H1 (cell line): ENCODE measurements at regions not wholly inside any gene's neighbourhood (a gene's known extent, or its start where the extent isn't known, plus 50 kb on each side); places are given as distances from the start of the nearest gene placed in this dataset.

ENCODE experiments used
- CTCF ChIA-PET: fragments of 300-600 bp; sonication (Branson Sonifier 250); formaldehyde crosslinking; loops from one replicate; lab custom pipeline; 2021; ENCODE audit not compliant: partially characterized antibody; lab: Charles Lee
- POLR2A ChIA-PET: fragments of 300-600 bp; sonication (Branson Sonifier 250); formaldehyde crosslinking; loops from one replicate; lab custom pipeline; 2021; ENCODE audit warnings: inconsistent platforms; ENCODE audit not compliant: partially characterized antibody; lab: Charles Lee
- DNase-seq, 2 experiments: peaks; one replicate each; pipeline versions ENCODE4 v3.0.0 to v3.0.0-alpha.2; 2010 to 2022; ENCODE audit warnings: low spot score in 2 of 2, low read depth in 1 of 2, mixed read lengths in 1 of 2
- FAIRE-seq: peaks from 2 replicates; lab custom pipeline; 2011; peaks lifted over from hg19 to GRCh38; lab: Jason Lieb, UNC
- H2AFZ ChIP-seq: 2 replicates; pipeline ENCODE4 v1.8.1; 2012; ENCODE audit warnings: low read length, inconsistent platforms
- H2AK5ac ChIP-seq: 2 replicates; pipeline ENCODE4 v1.6.1; 2013; ENCODE audit warnings: low read depth, low read length
- H2BK120ac ChIP-seq: replicated peaks from 2 replicates; pipeline ENCODE3; 2013; ENCODE audit warnings: low read depth, low read length, inconsistent platforms
- H2BK12ac ChIP-seq: 2 replicates; pipeline ENCODE4 v1.6.1; 2013; ENCODE audit warnings: low read depth, low read length
- H2BK15ac ChIP-seq: 2 replicates; pipeline ENCODE4 v1.6.1; 2013; ENCODE audit warnings: low read length
- H2BK20ac ChIP-seq: 2 replicates; pipeline ENCODE4 v1.6.1; 2013; ENCODE audit warnings: low read length
- H2BK5ac ChIP-seq: 2 replicates; pipeline ENCODE4 v1.6.1; 2013; ENCODE audit warnings: low read depth, low read length
- H3K14ac ChIP-seq: 2 replicates; pipeline ENCODE4 v1.6.1; 2013; ENCODE audit warnings: inconsistent platforms; ENCODE audit not compliant: insufficient read length
- H3K18ac ChIP-seq: 2 replicates; pipeline ENCODE4 v1.6.1; 2013; ENCODE audit warnings: low read length; ENCODE audit errors: extremely low read depth
- H3K23ac ChIP-seq: 2 replicates; pipeline ENCODE4 v1.6.1; 2013; ENCODE audit warnings: inconsistent platforms; ENCODE audit not compliant: insufficient read length
- H3K23me2 ChIP-seq: 2 replicates; pipeline ENCODE4 v1.6.1; 2013; ENCODE audit warnings: low read depth, low read length
- H3K27ac ChIP-seq: 2 replicates; pipeline ENCODE4 v1.6.1; 2011; ENCODE audit warnings: low read depth, low read length, inconsistent platforms
- H3K27me3 ChIP-seq, 4 experiments: replicated peaks in 1 of 4; 1 replicate in 1 of 4; 2 replicates in 3 of 4; pipeline versions ENCODE4 v1.6.1 to v1.8.1; 2011 to 2013; ENCODE audit warnings: low read length in 3 of 4, mild to moderate bottlenecking in 3 of 4, inconsistent platforms in 2 of 4, mixed read lengths in 2 of 4, moderate library complexity in 1 of 4; ENCODE audit not compliant: control insufficient read depth in 3 of 4, insufficient read depth in 3 of 4; ENCODE audit errors: extremely low read depth in 1 of 4
- H3K36me3 ChIP-seq, 4 experiments: 2 replicates each; pipeline versions ENCODE4 v1.6.1 to v1.8.1; 2011 to 2013; ENCODE audit warnings: mild to moderate bottlenecking in 4 of 4, low read length in 3 of 4, moderate library complexity in 2 of 4, control low read depth in 1 of 4, inconsistent platforms in 1 of 4; ENCODE audit not compliant: insufficient read depth in 4 of 4, control insufficient read depth in 2 of 4
- H3K4ac ChIP-seq: replicated peaks from 2 replicates; pipeline ENCODE3; 2013; ENCODE audit warnings: low read length, low read depth, mixed read lengths, inconsistent platforms; ENCODE audit not compliant: insufficient read length
- H3K4me1 ChIP-seq, 4 experiments: replicated peaks in 1 of 4; 1 replicate in 1 of 4; 2 replicates in 3 of 4; pipeline versions ENCODE4 v1.6.1 to v1.8.1; 2011 to 2013; ENCODE audit warnings: low read length in 3 of 4, inconsistent platforms in 2 of 4, mixed read lengths in 1 of 4; ENCODE audit not compliant: insufficient read depth in 4 of 4, control insufficient read depth in 3 of 4
- H3K4me2 ChIP-seq, 2 experiments: 2 replicates each; pipeline versions ENCODE4 v1.6.1 to v1.8.1; 2011 to 2013; ENCODE audit warnings: low read depth in 2 of 2, low read length in 2 of 2, control low read depth in 1 of 2, inconsistent platforms in 1 of 2, mild to moderate bottlenecking in 1 of 2; ENCODE audit not compliant: insufficient read depth in 1 of 2
- H3K4me3 ChIP-seq, 4 experiments: fragments of 200-600, 300-600 bp in 1 of 4; sonication (generic), shearing (Covaris generic), sonication (Bioruptor Twin) in 1 of 4; 2 replicates each; pipeline versions ENCODE4 v1.5.1 to v1.8.1; 2011 to 2016; ENCODE audit warnings: low read length in 4 of 4, low read depth in 3 of 4, control low read depth in 2 of 4, inconsistent platforms in 2 of 4, mild to moderate bottlenecking in 2 of 4, mixed read lengths in 1 of 4, moderate library complexity in 1 of 4; ENCODE audit not compliant: insufficient read depth in 2 of 4; ENCODE audit errors: extremely low read depth in 1 of 4
- H3K56ac ChIP-seq: replicated peaks from 2 replicates; pipeline ENCODE3; 2013; ENCODE audit warnings: low read depth, mild to moderate bottlenecking, mixed read lengths, low read length, inconsistent platforms; ENCODE audit not compliant: insufficient read length
- H3K79me1 ChIP-seq: 2 replicates; pipeline ENCODE4 v1.6.1; 2013; ENCODE audit warnings: low read depth, low read length, control low read depth
- H3K79me2 ChIP-seq, 2 experiments: 2 replicates each; pipeline versions ENCODE4 v1.6.1 to v1.8.1; 2012 to 2013; ENCODE audit warnings: low read length in 2 of 2, mild to moderate bottlenecking in 2 of 2, inconsistent platforms in 1 of 2; ENCODE audit not compliant: insufficient read depth in 2 of 2, control insufficient read depth in 1 of 2
- H3K9ac ChIP-seq, 4 experiments: replicated peaks in 1 of 4; 1 replicate in 1 of 4; 2 replicates in 3 of 4; pipeline versions ENCODE4 v1.6.1 to v1.8.1; 2011 to 2013; ENCODE audit warnings: low read depth in 3 of 4, low read length in 3 of 4, control low read depth in 2 of 4, mild to moderate bottlenecking in 2 of 4, moderate library complexity in 2 of 4, inconsistent platforms in 1 of 4; ENCODE audit errors: extremely low read depth in 1 of 4
- H3K9me3 ChIP-seq, 2 experiments: 2 replicates each; pipeline versions ENCODE4 v1.6.1 to v1.8.1; 2012 to 2013; ENCODE audit warnings: mild to moderate bottlenecking in 2 of 2, moderate library complexity in 2 of 2, control low read depth in 1 of 2, inconsistent platforms in 1 of 2, low read depth in 1 of 2, low read length in 1 of 2, mixed read lengths in 1 of 2; ENCODE audit not compliant: insufficient read depth in 2 of 2
- H4K20me1 ChIP-seq, 2 experiments: replicated peaks in 1 of 2; 2 replicates each; pipeline versions ENCODE3 to v1.8.1; 2011 to 2013; ENCODE audit warnings: inconsistent platforms in 2 of 2, low read length in 2 of 2, mild to moderate bottlenecking in 1 of 2; ENCODE audit not compliant: insufficient read depth in 2 of 2, control insufficient read depth in 1 of 2
- H4K5ac ChIP-seq: 2 replicates; pipeline ENCODE4 v1.6.1; 2013; ENCODE audit warnings: low read length, low read depth, mixed read lengths, inconsistent platforms; ENCODE audit not compliant: insufficient read length
- H4K8ac ChIP-seq: 2 replicates; pipeline ENCODE4 v1.8.0; 2013; ENCODE audit warnings: mild to moderate bottlenecking, moderate library complexity, low read length, inconsistent platforms; ENCODE audit not compliant: insufficient read depth; ENCODE audit errors: extremely low read depth
- H4K91ac ChIP-seq: replicated peaks from 2 replicates; pipeline ENCODE3; 2013; ENCODE audit warnings: low read length, mixed read lengths, inconsistent platforms; ENCODE audit not compliant: insufficient read length
- ASH2L ChIP-seq: fragments of 200-600, 300-600 bp; sonication (generic); IDR thresholded peaks from one replicate; pipeline ENCODE4 v1.7.1; 2017; ENCODE audit warnings: low read length
- BCL11A ChIP-seq, 2 experiments: IDR thresholded peaks; one replicate each; pipeline ENCODE4 v1.6.1; 2011; ENCODE audit warnings: low read depth in 2 of 2, low read length in 2 of 2, mild to moderate bottlenecking in 2 of 2
- CTBP2 ChIP-seq: IDR thresholded peaks from 2 replicates; pipeline ENCODE4 v1.7.0; 2011; ENCODE audit warnings: borderline replicate concordance, mild to moderate bottlenecking, moderate library complexity, mixed read lengths, low read length; ENCODE audit not compliant: insufficient read depth, insufficient read length
- EP300 ChIP-seq, 2 experiments: IDR thresholded peaks; 1 replicate in 1 of 2; 2 replicates in 1 of 2; pipeline ENCODE4 v1.6.1; 2011 to 2012; ENCODE audit warnings: low read depth in 2 of 2, low read length in 2 of 2, mild to moderate bottlenecking in 2 of 2, borderline replicate concordance in 1 of 2, inconsistent platforms in 1 of 2, moderate library complexity in 1 of 2
- FOSL1 ChIP-seq: IDR thresholded peaks from 2 replicates; pipeline ENCODE4 v1.6.1; 2011; ENCODE audit warnings: mild to moderate bottlenecking, low read depth, low read length, moderate library complexity; ENCODE audit not compliant: insufficient read depth
- GABPA ChIP-seq: IDR thresholded peaks from 2 replicates; pipeline ENCODE4 v1.6.1; 2011; ENCODE audit warnings: mild to moderate bottlenecking, low read length, moderate library complexity, borderline replicate concordance; ENCODE audit not compliant: insufficient read depth
- NANOG ChIP-seq: IDR thresholded peaks from 2 replicates; pipeline ENCODE4 v1.6.1; 2011; ENCODE audit warnings: low read length, low read depth, mild to moderate bottlenecking, inconsistent platforms; ENCODE audit not compliant: insufficient read depth, poor library complexity, severe bottlenecking
- RAD21 ChIP-seq, 2 experiments: IDR thresholded peaks in 1 of 2; conservative IDR thresholded peaks in 1 of 2; 2 replicates each; pipeline ENCODE4 v1.6.1; 2011; ENCODE audit warnings: low read depth in 2 of 2, low read length in 2 of 2, improper control_type of control experiment in 1 of 2, inconsistent platforms in 1 of 2, mild to moderate bottlenecking in 1 of 2, moderate library complexity in 1 of 2
- SRF ChIP-seq: IDR thresholded peaks from 2 replicates; pipeline ENCODE4 v1.6.1; 2011; ENCODE audit warnings: mild to moderate bottlenecking, low read depth, low read length, moderate library complexity
- TEAD4 ChIP-seq: IDR thresholded peaks from 2 replicates; pipeline ENCODE4 v1.6.1; 2012; ENCODE audit warnings: low read depth, low read length, inconsistent platforms, mixed read lengths
- WGBS, 2 experiments: shearing (Covaris generic) in 1 of 2; methylation state at CpG; one replicate each; pipeline versions ENCODE4 v1.1.6 to v1.1.7; 2013 to 2015; ENCODE audit warnings: low lambda C conversion rate in 2 of 2, mixed read lengths in 2 of 2, inconsistent platforms in 1 of 2, low coverage in 1 of 2, missing lambda C conversion rate in 1 of 2; ENCODE audit not compliant: insufficient replicate concordance in 2 of 2, insufficient coverage in 1 of 2, insufficient read length in 1 of 2; ENCODE audit errors: extremely low coverage in 1 of 2, missing lambda C conversion rate in 1 of 2; 5-methylcytosine and 5-hydroxymethylcytosine counted together
- TF ChIP-seq, protein P1 (sequence below), 3 experiments: IDR thresholded peaks; 1 replicate in 2 of 3; 2 replicates in 1 of 3; pipeline versions ENCODE4 v1.5.1 to v1.6.1; 2011; ENCODE audit warnings: low read length in 3 of 3, mild to moderate bottlenecking in 3 of 3, inconsistent platforms in 2 of 3, low read depth in 1 of 3, moderate library complexity in 1 of 3; ENCODE audit not compliant: insufficient read depth in 1 of 3; ENCODE audit errors: control extremely low read depth in 1 of 3

- H2AK5ac ChIP-seq = no peak overlapping the region
- no peak overlapping the region for H2AFZ ChIP-seq
- DNase-seq (no peak), FAIRE-seq (no peak)
- ChIA-PET CTCF (no interaction called here), POLR2A (no interaction called here)
- no peak overlapping the region for H4K8ac ChIP-seq
- no peak overlapping the region for H2BK15ac ChIP-seq
- H2BK120ac ChIP-seq = no peak overlapping the region
- no peak overlapping the region for H3K9ac ChIP-seq
- peaks cover 0 to 4% of the 10 kb centered on the region in 2 experiments; a peak in 1 of 4 replicates for H3K9me3 ChIP-seq
- no peaks in the 10 kb centered on the region for H3K79me1 ChIP-seq
- H3K4ac ChIP-seq = no peak overlapping the region
- no peak overlapping the region for H3K27ac ChIP-seq
- no peaks in the 10 kb centered on the region for H3K79me2 ChIP-seq
- no peak overlapping the region for H4K5ac ChIP-seq
- no peaks in the 10 kb centered on the region for H3K23me2 ChIP-seq
- H3K36me3 ChIP-seq = no peaks in the 10 kb centered on the region
- H4K91ac ChIP-seq = no peak overlapping the region
- H2BK20ac ChIP-seq = no peak overlapping the region
- no peak overlapping the region for H2BK12ac ChIP-seq
- H3K4me3 ChIP-seq = no peak overlapping the region
- H4K20me1 ChIP-seq = no peaks in the 10 kb centered on the region
- no peak overlapping the region for H3K18ac ChIP-seq
- H3K14ac ChIP-seq = no peak overlapping the region
- H3K4me2 ChIP-seq = no peak overlapping the region
- H2BK5ac ChIP-seq = no peak overlapping the region
- H3K27me3 ChIP-seq = no peaks in the 10 kb centered on the region
- no peak overlapping the region for H3K23ac ChIP-seq
- 92% methylated on average over 4 of the region's 4 CpGs; no CpG with 5 or more reads in 1 of the 2 experiments for WGBS, 2 experiments
- no peaks in the 10 kb centered on the region; a peak in 1 of 7 replicates for H3K4me1 ChIP-seq
- H3K56ac ChIP-seq = no peak overlapping the region
- no peak for TF ChIP-seq SRF
- no peak for TF ChIP-seq NANOG
- no peak for TF ChIP-seq BCL11A (IDR thresholded peaks at IDR 0.05; ENCODE audit: low read depth in 2 of 2, low read length in 2 of 2)
- no peak for TF ChIP-seq GABPA
- TF ChIP-seq, protein P1, sequence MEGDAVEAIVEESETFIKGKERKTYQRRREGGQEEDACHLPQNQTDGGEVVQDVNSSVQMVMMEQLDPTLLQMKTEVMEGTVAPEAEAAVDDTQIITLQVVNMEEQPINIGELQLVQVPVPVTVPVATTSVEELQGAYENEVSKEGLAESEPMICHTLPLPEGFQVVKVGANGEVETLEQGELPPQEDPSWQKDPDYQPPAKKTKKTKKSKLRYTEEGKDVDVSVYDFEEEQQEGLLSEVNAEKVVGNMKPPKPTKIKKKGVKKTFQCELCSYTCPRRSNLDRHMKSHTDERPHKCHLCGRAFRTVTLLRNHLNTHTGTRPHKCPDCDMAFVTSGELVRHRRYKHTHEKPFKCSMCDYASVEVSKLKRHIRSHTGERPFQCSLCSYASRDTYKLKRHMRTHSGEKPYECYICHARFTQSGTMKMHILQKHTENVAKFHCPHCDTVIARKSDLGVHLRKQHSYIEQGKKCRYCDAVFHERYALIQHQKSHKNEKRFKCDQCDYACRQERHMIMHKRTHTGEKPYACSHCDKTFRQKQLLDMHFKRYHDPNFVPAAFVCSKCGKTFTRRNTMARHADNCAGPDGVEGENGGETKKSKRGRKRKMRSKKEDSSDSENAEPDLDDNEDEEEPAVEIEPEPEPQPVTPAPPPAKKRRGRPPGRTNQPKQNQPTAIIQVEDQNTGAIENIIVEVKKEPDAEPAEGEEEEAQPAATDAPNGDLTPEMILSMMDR (IDR thresholded peaks at IDR 0.05; ENCODE audit: control extremely low read depth in 1 of 3, insufficient read depth in 1 of 3, low read depth in 1 of 3, low read length in 3 of 3) = no peak
- TF ChIP-seq ASH2L = no peak
- TF ChIP-seq RAD21 (IDR thresholded peaks at IDR 0.05 in 1 of 2, conservative IDR thresholded peaks at IDR 0.05 in 1 of 2; ENCODE audit: low read depth in 2 of 2, low read length in 2 of 2) = no peak
- TF ChIP-seq FOSL1 = no peak
- TF ChIP-seq CTBP2 = no peak
- TF ChIP-seq TEAD4 = no peak
- no peak for TF ChIP-seq EP300 (IDR thresholded peaks at IDR 0.05; ENCODE audit: borderline replicate concordance in 1 of 2, low read depth in 2 of 2, low read length in 2 of 2)
Observed at GRCh38 chr10:65033957-65034356, 1512.8 kb downstream of the REEP3 start.
